Panc1 (cell line): ENCODE measurements at regions not wholly inside any gene's neighbourhood (a gene's known extent, or its start where the extent isn't known, plus 50 kb on each side); places are given as distances from the start of the nearest gene placed in this dataset.

Source experiments
- ATAC-seq: fragments of 200-7000 bp; cut with Tn5 transposase; 2 replicates; pipeline ENCODE4 v1.9.1; 2020; ENCODE audit warnings: mild to moderate bottlenecking, moderate library complexity
- BruUV-seq: library from RNA; stranded (reverse); fragments of 400-500 nt; replicated peaks from 2 replicates; lab custom pipeline; 2021; lab: Mats Ljungman, UMichigan
- CTCF ChIA-PET: fragments of 300-600 bp; sonication (Branson Sonifier 250); formaldehyde crosslinking; loops from one replicate; lab custom pipeline; 2022; ENCODE audit warnings: antibody characterized with exemption; lab: Charles Lee
- POLR2A ChIA-PET: fragments of 300-600 bp; sonication (Branson Sonifier 250); formaldehyde crosslinking; loops from one replicate; lab custom pipeline; 2022; ENCODE audit warnings: antibody characterized with exemption; lab: Charles Lee
- DNase-seq: peaks from one replicate; pipeline ENCODE4 v3.0.0-alpha.2; 2010; ENCODE audit warnings: low read depth, low spot score
- H3K27ac ChIP-seq: 2 replicates; pipeline ENCODE4 v1.5.1; 2011; ENCODE audit warnings: mild to moderate bottlenecking, low read length, inconsistent platforms
- H3K27me3 ChIP-seq: fragments of 200-500 bp; sonication (Bioruptor generic); 2 replicates; pipeline ENCODE4 v1.6.0; 2014; ENCODE audit warnings: low read length, inconsistent platforms; ENCODE audit not compliant: control insufficient read depth, insufficient read depth
- H3K36me3 ChIP-seq: fragments of 200-500 bp; sonication (Bioruptor generic); 2 replicates; pipeline ENCODE4 v1.5.1; 2014; ENCODE audit warnings: inconsistent platforms, mild to moderate bottlenecking, low read length, moderate library complexity; ENCODE audit not compliant: control insufficient read depth, insufficient read depth
- H3K4me1 ChIP-seq: 2 replicates; pipeline ENCODE4 v1.5.1; 2011; ENCODE audit warnings: inconsistent platforms, mild to moderate bottlenecking, low read length, moderate library complexity; ENCODE audit not compliant: control insufficient read depth, insufficient read depth
- H3K4me3 ChIP-seq, 2 experiments: 2 replicates each; pipeline ENCODE4 v1.5.1; 2011 to 2012; ENCODE audit warnings: low read depth in 2 of 2, low read length in 2 of 2, mild to moderate bottlenecking in 2 of 2, inconsistent platforms in 1 of 2, moderate library complexity in 1 of 2
- H3K9me3 ChIP-seq: fragments of 200-500 bp; sonication (Bioruptor generic); 2 replicates; pipeline ENCODE4 v1.5.1; 2014; ENCODE audit warnings: low read depth, mild to moderate bottlenecking, inconsistent platforms, low read length, moderate library complexity; ENCODE audit not compliant: control insufficient read depth, insufficient read depth
- POLR2AphosphoS5 ChIP-seq: IDR thresholded peaks from 2 replicates; pipeline ENCODE4 v1.6.1; 2012; ENCODE audit warnings: mild to moderate bottlenecking, low read depth, low read length, moderate library complexity
- SIN3A ChIP-seq: IDR thresholded peaks from 2 replicates; pipeline ENCODE4 v1.6.1; 2012; ENCODE audit warnings: low read depth, mild to moderate bottlenecking, low read length, moderate library complexity, borderline replicate concordance; ENCODE audit not compliant: insufficient read depth
- TCF7L2 ChIP-seq: IDR thresholded peaks from 2 replicates; pipeline ENCODE4 v1.6.1; 2011; ENCODE audit warnings: mild to moderate bottlenecking, low read depth, low read length, inconsistent platforms
- in situ Hi-C: cut with HindIII; loops from 2 replicates; pipeline ENCODE4 v1.10.0; 2016; ENCODE audit warnings: low sequenced_read_pairs, low pct_unique_long_range_greater_than_20kb
- intact Hi-C: fragments of 100-400 bp; cut with micrococcal nuclease; formaldehyde crosslinking; loops from one replicate; pipeline ENCODE4 v1.10.0; 2022; ENCODE audit not compliant: unreplicated experiment
- TF ChIP-seq, protein P1 (sequence below), 2 experiments: IDR thresholded peaks; 2 replicates each; pipeline ENCODE4 v1.6.1; 2011 to 2012; ENCODE audit warnings: low read depth in 2 of 2, control low read depth in 1 of 2, low read length in 1 of 2, mild to moderate bottlenecking in 1 of 2, moderate library complexity in 1 of 2; ENCODE audit not compliant: insufficient read depth in 1 of 2
- TF ChIP-seq, protein P2 (sequence below): fragments of 450-650 bp; IDR thresholded peaks from 2 replicates; pipeline ENCODE4 v1.5.1; 2017; ENCODE audit warnings: mild to moderate bottlenecking

DNA sequence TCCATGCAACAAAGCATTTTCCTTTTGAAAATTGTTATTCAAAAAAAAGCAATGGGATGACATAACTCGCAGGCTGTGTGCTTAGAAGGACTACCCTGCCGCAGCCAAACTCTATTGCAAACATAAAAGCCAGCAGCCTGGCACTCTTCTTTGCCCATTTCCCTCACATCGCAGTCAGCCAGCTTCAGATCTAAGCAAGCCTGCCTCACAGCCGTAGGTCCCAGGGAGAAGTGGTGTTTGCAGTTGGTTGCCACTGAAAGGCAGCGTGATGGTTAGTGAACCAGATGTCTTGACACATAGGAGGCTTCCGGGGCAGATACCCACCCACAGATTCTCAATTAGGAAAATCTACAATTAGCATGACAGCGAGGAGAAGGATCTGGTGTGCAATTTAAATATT lies 655.2 kb downstream of the RNF144A start:
- ChIA-PET CTCF (no interaction called here), POLR2A (no interaction called here)
- no peaks in the 10 kb centered on the region for H3K36me3 ChIP-seq
- H3K4me3 ChIP-seq: no peak overlapping the region
- no TSS peak for BruUV-seq
- H3K4me1 ChIP-seq: no peaks in the 10 kb centered on the region
- H3K27ac ChIP-seq: no peak overlapping the region
- ATAC-seq (no peak), DNase-seq (no peak)
- in situ Hi-C loops (no loop called here), intact Hi-C loops (no loop called here)
- no peaks in the 10 kb centered on the region for H3K27me3 ChIP-seq
- no peaks in the 10 kb centered on the region for H3K9me3 ChIP-seq
- TF ChIP-seq POLR2AphosphoS5 (no peak), TCF7L2 (no peak), SIN3A (no peak)
- TF ChIP-seq, protein P1, sequence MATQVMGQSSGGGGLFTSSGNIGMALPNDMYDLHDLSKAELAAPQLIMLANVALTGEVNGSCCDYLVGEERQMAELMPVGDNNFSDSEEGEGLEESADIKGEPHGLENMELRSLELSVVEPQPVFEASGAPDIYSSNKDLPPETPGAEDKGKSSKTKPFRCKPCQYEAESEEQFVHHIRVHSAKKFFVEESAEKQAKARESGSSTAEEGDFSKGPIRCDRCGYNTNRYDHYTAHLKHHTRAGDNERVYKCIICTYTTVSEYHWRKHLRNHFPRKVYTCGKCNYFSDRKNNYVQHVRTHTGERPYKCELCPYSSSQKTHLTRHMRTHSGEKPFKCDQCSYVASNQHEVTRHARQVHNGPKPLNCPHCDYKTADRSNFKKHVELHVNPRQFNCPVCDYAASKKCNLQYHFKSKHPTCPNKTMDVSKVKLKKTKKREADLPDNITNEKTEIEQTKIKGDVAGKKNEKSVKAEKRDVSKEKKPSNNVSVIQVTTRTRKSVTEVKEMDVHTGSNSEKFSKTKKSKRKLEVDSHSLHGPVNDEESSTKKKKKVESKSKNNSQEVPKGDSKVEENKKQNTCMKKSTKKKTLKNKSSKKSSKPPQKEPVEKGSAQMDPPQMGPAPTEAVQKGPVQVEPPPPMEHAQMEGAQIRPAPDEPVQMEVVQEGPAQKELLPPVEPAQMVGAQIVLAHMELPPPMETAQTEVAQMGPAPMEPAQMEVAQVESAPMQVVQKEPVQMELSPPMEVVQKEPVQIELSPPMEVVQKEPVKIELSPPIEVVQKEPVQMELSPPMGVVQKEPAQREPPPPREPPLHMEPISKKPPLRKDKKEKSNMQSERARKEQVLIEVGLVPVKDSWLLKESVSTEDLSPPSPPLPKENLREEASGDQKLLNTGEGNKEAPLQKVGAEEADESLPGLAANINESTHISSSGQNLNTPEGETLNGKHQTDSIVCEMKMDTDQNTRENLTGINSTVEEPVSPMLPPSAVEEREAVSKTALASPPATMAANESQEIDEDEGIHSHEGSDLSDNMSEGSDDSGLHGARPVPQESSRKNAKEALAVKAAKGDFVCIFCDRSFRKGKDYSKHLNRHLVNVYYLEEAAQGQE (IDR thresholded peaks at IDR 0.05; ENCODE audit: insufficient read depth in 1 of 2, low read depth in 2 of 2, low read length in 1 of 2): no peak
- TF ChIP-seq, protein P2, sequence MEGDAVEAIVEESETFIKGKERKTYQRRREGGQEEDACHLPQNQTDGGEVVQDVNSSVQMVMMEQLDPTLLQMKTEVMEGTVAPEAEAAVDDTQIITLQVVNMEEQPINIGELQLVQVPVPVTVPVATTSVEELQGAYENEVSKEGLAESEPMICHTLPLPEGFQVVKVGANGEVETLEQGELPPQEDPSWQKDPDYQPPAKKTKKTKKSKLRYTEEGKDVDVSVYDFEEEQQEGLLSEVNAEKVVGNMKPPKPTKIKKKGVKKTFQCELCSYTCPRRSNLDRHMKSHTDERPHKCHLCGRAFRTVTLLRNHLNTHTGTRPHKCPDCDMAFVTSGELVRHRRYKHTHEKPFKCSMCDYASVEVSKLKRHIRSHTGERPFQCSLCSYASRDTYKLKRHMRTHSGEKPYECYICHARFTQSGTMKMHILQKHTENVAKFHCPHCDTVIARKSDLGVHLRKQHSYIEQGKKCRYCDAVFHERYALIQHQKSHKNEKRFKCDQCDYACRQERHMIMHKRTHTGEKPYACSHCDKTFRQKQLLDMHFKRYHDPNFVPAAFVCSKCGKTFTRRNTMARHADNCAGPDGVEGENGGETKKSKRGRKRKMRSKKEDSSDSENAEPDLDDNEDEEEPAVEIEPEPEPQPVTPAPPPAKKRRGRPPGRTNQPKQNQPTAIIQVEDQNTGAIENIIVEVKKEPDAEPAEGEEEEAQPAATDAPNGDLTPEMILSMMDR: no peak

DNA sequence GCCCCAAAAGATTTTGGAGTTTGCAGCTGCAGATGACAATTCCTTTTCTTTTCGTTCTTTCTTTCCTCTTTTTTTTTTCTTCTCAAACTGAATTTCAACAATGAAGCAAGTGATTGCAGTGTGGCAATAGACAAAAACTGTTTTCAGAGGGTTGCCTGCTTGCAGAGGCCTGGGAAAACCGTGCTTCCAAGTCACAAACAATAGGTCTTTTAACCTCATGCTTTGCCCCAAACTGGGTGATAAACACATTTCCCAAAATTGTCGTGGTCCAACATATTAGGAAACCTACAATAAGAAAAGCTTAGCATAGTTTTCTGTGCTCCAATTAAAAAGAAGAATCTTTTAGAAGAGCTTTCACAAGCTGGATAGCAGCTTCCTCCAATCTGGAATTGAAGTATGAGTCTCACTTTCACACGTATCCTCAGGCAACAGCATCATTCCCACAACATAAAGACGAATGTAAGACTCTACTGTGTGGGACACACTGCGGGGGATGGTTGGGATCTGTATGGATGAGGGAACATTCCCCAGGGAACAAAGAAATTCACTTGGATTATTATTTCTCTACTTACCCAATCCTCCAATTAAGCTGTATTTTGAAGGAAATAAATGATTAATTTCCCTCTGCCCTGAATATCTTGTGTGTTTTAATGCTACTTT lies 656.1 kb downstream of the RNF144A start:
- no TSS peak for BruUV-seq
- intact Hi-C loops: no loop called here
- in situ Hi-C loops: no loop called here
- ChIA-PET POLR2A (no interaction called here), CTCF (no interaction called here)
- H3K27ac ChIP-seq: no peak overlapping the region
- H3K36me3 ChIP-seq: no peaks in the 10 kb centered on the region
- no peak overlapping the region for H3K4me3 ChIP-seq
- no peak for TF ChIP-seq SIN3A
- no peak for TF ChIP-seq POLR2AphosphoS5
- TF ChIP-seq, protein P1 (IDR thresholded peaks at IDR 0.05; ENCODE audit: insufficient read depth in 1 of 2, low read depth in 2 of 2, low read length in 1 of 2): no peak
- ATAC-seq (no peak), DNase-seq (no peak)
- H3K9me3 ChIP-seq: peaks cover 5% of the 10 kb centered on the region; the same call in 1 of the 2 replicates
- H3K4me1 ChIP-seq: no peaks in the 10 kb centered on the region
- H3K27me3 ChIP-seq: no peaks in the 10 kb centered on the region
